ENCODE measurements at regions not wholly inside any gene's neighbourhood (a gene's known extent, or its start where the extent isn't known, plus 50 kb on each side); places are given as distances from the start of the nearest gene placed in this dataset.

- no peaks in the 10 kb centered on the region for H3K4me1 ChIP-seq
- no peaks in the 10 kb centered on the region for H3K27me3 ChIP-seq
- TF ChIP-seq CTCF (IDR thresholded peaks at IDR 0.05): no peak
- peaks cover 0 to 2% of the 10 kb centered on the region in 2 donors for H3K9me3 ChIP-seq
- intact Hi-C loops (cut with DNase I): no loop called here
- ATAC-seq: no peak
- DNase-seq: no peak
- no peak overlapping the region for H3K27ac ChIP-seq
- no peaks in the 10 kb centered on the region for H3K36me3 ChIP-seq
- no peak overlapping the region for H3K4me3 ChIP-seq
Measured at GRCh38 chr10:2576892-2577291, 490.5 kb upstream of the PFKP start.

- intact Hi-C loops (cut with DNase I): no loop called here
- peaks cover 0 to 2% of the 10 kb centered on the region in 2 donors for H3K9me3 ChIP-seq
- DNase-seq (no peak), ATAC-seq (no peak)
- no peaks in the 10 kb centered on the region for H3K27me3 ChIP-seq
- H3K27ac ChIP-seq: no peak overlapping the region
- no peaks in the 10 kb centered on the region for H3K4me1 ChIP-seq
- H3K36me3 ChIP-seq: no peaks in the 10 kb centered on the region
- H3K4me3 ChIP-seq: no peak overlapping the region
- no peak for TF ChIP-seq CTCF (IDR thresholded peaks at IDR 0.05)
Measured at GRCh38 chr10:2575460-2575859, 491.9 kb upstream of the PFKP start.

- no peaks in the 10 kb centered on the region for H3K4me1 ChIP-seq
- no peak for TF ChIP-seq CTCF (IDR thresholded peaks at IDR 0.05)
- no peak for ATAC-seq
- intact Hi-C loops (cut with DNase I): no loop called here
- H3K27ac ChIP-seq: no peak overlapping the region
- H3K4me3 ChIP-seq: no peak overlapping the region
- H3K27me3 ChIP-seq: no peaks in the 10 kb centered on the region
- no peaks in the 10 kb centered on the region for H3K36me3 ChIP-seq
- no peaks in the 10 kb centered on the region for H3K9me3 ChIP-seq
- no peak for DNase-seq
Measured at GRCh38 chr10:2572611-2573010, 494.7 kb upstream of the PFKP start.

- intact Hi-C loops (cut with DNase I): no loop called here
- no peaks in the 10 kb centered on the region for H3K36me3 ChIP-seq
- no peaks in the 10 kb centered on the region for H3K9me3 ChIP-seq
- no peaks in the 10 kb centered on the region for H3K4me1 ChIP-seq
- H3K27ac ChIP-seq: no peak overlapping the region
- ATAC-seq: no peak
- DNase-seq: no peak
- no peak for TF ChIP-seq CTCF (IDR thresholded peaks at IDR 0.05)
- no peak overlapping the region for H3K4me3 ChIP-seq
- H3K27me3 ChIP-seq: no peaks in the 10 kb centered on the region
Measured at GRCh38 chr10:2556883-2557282, 510.5 kb upstream of the PFKP start.

GRCh38 chr10:2548071-2548470, 519.3 kb upstream of the PFKP start:
- no peaks in the 10 kb centered on the region for H3K9me3 ChIP-seq
- no peaks in the 10 kb centered on the region for H3K36me3 ChIP-seq
- H3K27me3 ChIP-seq: no peaks in the 10 kb centered on the region
- DNase-seq (no peak), ATAC-seq (no peak)
- TF ChIP-seq CTCF (IDR thresholded peaks at IDR 0.05): no peak
- intact Hi-C loops (cut with DNase I): no loop called here
- H3K4me3 ChIP-seq: no peak overlapping the region
- H3K4me1 ChIP-seq: no peaks in the 10 kb centered on the region
- H3K27ac ChIP-seq: no peak overlapping the region
